Gastrocnemius medialis (tissue), 4 donors: ENCODE measurements at regions not wholly inside any gene's neighbourhood (a gene's known extent, or its start where the extent isn't known, plus 50 kb on each side); places are given as distances from the start of the nearest gene placed in this dataset.

Experiments
- ATAC-seq, 2 donors: fragments of 150-250 bp; one replicate each; pipeline ENCODE4 v1.9.1; 2016
- DNase-seq, 2 donors: peaks; one replicate each; pipeline ENCODE4 v3.0.0-alpha.2; 2019
- H3K27ac ChIP-seq, 4 donors: fragments of 200-600 bp; sonication (generic); 1 replicate in 1 of 4; 2 replicates in 3 of 4; pipeline ENCODE4 v1.5.1; 2016 to 2018; ENCODE audit warnings: mild to moderate bottlenecking in 2 of 4, moderate library complexity in 1 of 4
- H3K27me3 ChIP-seq, 3 donors: fragments of 200-600 bp; sonication (generic) in 2 of 3; 1 replicate in 1 of 3; 2 replicates in 2 of 3; pipeline versions ENCODE4 v1.5.1 to v1.6.0; 2016 to 2019; ENCODE audit warnings: mild to moderate bottlenecking in 1 of 3, moderate library complexity in 1 of 3
- H3K36me3 ChIP-seq, 2 donors: fragments of 200-600 bp; sonication (generic) in 1 of 2; one replicate each; pipeline ENCODE4 v1.5.1; 2017 to 2018
- H3K4me1 ChIP-seq, 2 donors: fragments of 200-600 bp; sonication (generic) in 1 of 2; one replicate each; pipeline ENCODE4 v1.5.1; 2016 to 2017; ENCODE audit warnings: mild to moderate bottlenecking in 2 of 2
- H3K4me3 ChIP-seq, 4 donors: fragments of 200-600 bp; sonication (generic) in 3 of 4; 1 replicate in 1 of 4; 2 replicates in 3 of 4; pipeline ENCODE4 v1.5.1; 2016 to 2019; ENCODE audit warnings: mild to moderate bottlenecking in 2 of 4
- H3K9me3 ChIP-seq, 3 donors: fragments of 200-600 bp; sonication (generic) in 2 of 3; 1 replicate in 1 of 3; 2 replicates in 2 of 3; pipeline ENCODE4 v1.5.1; 2016 to 2019
- POLR2A ChIP-seq, 2 donors: fragments of 450-650 bp; IDR thresholded peaks; one replicate each; pipeline ENCODE4 v1.6.1; 2017; ENCODE audit warnings: antibody characterized with exemption in 2 of 2, mild to moderate bottlenecking in 2 of 2, moderate library complexity in 2 of 2
- in situ Hi-C, 4 donors: fragments of 200-750 bp; cut with MboI; loops; one replicate each; pipeline versions ENCODE4 v1.15.0 to v1.8.0; 2017; ENCODE audit warnings: low sequenced_read_pairs in 4 of 4
- intact Hi-C: fragments of 100-400 bp; cut with DNase I; formaldehyde crosslinking; loops from one replicate; pipeline ENCODE4 v1.15.1; 2023; ENCODE audit warnings: low total_unique reads
- TF ChIP-seq, protein P1 (sequence below), 5 experiments: fragments of 450-650 bp in 3 of 5; fragments of 200-600 bp in 2 of 5; sonication (generic) in 2 of 5; IDR thresholded peaks in 4 of 5; conservative IDR thresholded peaks in 1 of 5; 1 replicate in 4 of 5; 2 replicates in 1 of 5; pipeline ENCODE4 v1.5.1; 2016 to 2019; ENCODE audit warnings: antibody characterized with exemption in 5 of 5, mild to moderate bottlenecking in 3 of 5, moderate library complexity in 3 of 5

DNA sequence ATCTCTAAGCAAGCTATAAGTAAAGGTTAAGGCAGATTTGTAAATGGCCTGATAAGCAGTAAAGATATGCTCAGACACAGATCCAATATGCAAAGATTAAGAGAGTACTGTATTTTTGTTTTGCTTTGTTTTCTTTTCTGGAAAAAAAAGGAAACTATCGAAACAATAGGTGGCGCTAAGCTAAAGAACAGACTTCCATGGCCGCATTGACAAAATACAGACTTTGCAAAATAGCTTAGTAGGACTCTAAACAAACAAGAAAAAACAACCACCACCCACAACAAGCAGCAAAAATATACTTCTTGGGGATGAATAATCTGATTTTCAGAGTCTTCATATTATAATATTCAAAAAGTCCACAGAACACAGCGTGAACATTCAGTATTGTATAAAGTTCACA lies 758.4 kb upstream of the ROBO1 start:
- H3K27me3 ChIP-seq, result no peaks in the 10 kb centered on the region
- H3K4me3 ChIP-seq, result no peak overlapping the region
- no peak overlapping the region for H3K27ac ChIP-seq
- no peak for DNase-seq
- no peak for ATAC-seq
- TF ChIP-seq, protein P1, sequence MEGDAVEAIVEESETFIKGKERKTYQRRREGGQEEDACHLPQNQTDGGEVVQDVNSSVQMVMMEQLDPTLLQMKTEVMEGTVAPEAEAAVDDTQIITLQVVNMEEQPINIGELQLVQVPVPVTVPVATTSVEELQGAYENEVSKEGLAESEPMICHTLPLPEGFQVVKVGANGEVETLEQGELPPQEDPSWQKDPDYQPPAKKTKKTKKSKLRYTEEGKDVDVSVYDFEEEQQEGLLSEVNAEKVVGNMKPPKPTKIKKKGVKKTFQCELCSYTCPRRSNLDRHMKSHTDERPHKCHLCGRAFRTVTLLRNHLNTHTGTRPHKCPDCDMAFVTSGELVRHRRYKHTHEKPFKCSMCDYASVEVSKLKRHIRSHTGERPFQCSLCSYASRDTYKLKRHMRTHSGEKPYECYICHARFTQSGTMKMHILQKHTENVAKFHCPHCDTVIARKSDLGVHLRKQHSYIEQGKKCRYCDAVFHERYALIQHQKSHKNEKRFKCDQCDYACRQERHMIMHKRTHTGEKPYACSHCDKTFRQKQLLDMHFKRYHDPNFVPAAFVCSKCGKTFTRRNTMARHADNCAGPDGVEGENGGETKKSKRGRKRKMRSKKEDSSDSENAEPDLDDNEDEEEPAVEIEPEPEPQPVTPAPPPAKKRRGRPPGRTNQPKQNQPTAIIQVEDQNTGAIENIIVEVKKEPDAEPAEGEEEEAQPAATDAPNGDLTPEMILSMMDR (IDR thresholded peaks at IDR 0.05 in 4 of 5, conservative IDR thresholded peaks at IDR 0.05 in 1 of 5), result no peak
- no peaks in the 10 kb centered on the region for H3K36me3 ChIP-seq
- intact Hi-C loops (no loop called here), in situ Hi-C loops (no loop called here)
- no peaks in the 10 kb centered on the region for H3K9me3 ChIP-seq
- H3K4me1 ChIP-seq, result no peaks in the 10 kb centered on the region

DNA sequence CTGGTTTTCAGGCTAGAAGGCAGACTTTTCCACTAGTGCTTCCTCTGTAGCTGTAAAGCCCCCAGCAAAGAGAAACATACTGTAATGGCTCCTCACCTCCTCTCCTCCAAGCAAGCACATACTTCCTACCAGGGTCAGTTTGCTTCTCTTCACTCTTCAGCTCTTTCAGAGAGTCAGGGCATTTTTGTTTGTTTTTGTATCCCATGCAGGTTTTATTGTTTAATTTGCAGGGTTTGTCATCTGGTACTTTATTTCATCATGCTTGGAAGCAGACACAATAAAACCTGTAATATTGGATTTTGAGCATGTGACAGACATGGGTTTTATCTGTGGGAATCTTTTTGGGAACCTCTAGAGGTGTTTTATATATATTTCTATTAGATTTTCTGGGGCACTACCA lies 753.3 kb upstream of the ROBO1 start:
- in situ Hi-C loops (no loop called here), intact Hi-C loops (no loop called here)
- Histone ChIP-seq H3K4me1 (no peaks in the 10 kb centered on the region), H3K36me3 (no peaks in the 10 kb centered on the region), H3K9me3 (no peaks in the 10 kb centered on the region), H3K27ac (no peak overlapping the region), H3K4me3 (no peak overlapping the region), H3K27me3 (no peaks in the 10 kb centered on the region)
- TF ChIP-seq, protein P1 (IDR thresholded peaks at IDR 0.05 in 4 of 5, conservative IDR thresholded peaks at IDR 0.05 in 1 of 5), result no peak
- no peak for TF ChIP-seq POLR2A (IDR thresholded peaks at IDR 0.05)
- DNase-seq (no peak), ATAC-seq (no peak)

DNA sequence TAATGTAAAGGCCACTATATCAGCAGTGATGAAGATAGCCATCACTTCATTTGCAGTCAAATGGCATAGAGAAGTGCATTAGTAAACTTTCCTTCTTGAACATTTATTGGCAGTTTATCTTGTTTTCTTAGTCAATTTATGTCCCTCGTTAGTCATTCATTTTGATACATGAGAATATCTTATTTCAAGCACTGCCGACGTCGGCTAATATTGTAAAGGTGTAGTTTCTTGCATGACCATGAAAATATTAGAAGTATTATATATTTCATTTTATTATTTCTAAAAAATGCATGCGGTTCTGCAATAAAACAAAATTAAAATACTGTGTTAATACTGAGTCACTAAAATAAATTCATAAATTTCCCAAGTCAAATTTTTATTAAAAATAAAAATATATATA lies 751.6 kb upstream of the ROBO1 start:
- intact Hi-C loops, result no loop called here
- TF ChIP-seq POLR2A (IDR thresholded peaks at IDR 0.05), result no peak
- TF ChIP-seq, protein P1 (IDR thresholded peaks at IDR 0.05 in 4 of 5, conservative IDR thresholded peaks at IDR 0.05 in 1 of 5), result no peak
- no peaks in the 10 kb centered on the region for H3K36me3 ChIP-seq
- no peak overlapping the region for H3K27ac ChIP-seq
- ATAC-seq (no peak), DNase-seq (no peak)
- H3K27me3 ChIP-seq, result no peaks in the 10 kb centered on the region
- no peak overlapping the region for H3K4me3 ChIP-seq
- in situ Hi-C loops, result no loop called here
- H3K9me3 ChIP-seq, result no peaks in the 10 kb centered on the region
- H3K4me1 ChIP-seq, result no peaks in the 10 kb centered on the region

DNA sequence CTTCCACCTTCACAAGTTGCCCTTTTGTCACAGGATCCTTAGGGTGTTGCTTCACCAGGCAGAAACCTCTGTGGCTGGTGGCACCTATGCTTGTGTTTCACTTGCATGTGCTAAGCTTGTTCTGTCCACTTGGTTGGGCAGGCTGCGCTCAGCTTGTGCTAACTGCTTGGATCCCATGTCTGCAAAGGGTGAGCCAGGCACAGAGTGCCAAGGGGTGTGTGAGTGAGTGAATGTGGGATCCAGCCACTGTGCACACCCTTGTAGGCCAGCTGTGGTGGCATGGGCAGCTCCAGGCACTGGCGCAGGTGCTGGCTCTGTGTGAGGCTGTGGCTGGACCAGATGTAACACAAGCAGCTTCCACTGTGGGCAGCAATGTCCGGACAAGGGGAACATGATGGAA lies 728.7 kb upstream of the ROBO1 start:
- H3K4me3 ChIP-seq, result no peak overlapping the region
- no peaks in the 10 kb centered on the region for H3K4me1 ChIP-seq
- no peak for ATAC-seq
- no peak for TF ChIP-seq POLR2A (IDR thresholded peaks at IDR 0.05)
- TF ChIP-seq, protein P1 (IDR thresholded peaks at IDR 0.05 in 4 of 5, conservative IDR thresholded peaks at IDR 0.05 in 1 of 5), result no peak
- H3K36me3 ChIP-seq, result no peaks in the 10 kb centered on the region
- intact Hi-C loops, result no loop called here
- H3K9me3 ChIP-seq, result no peaks in the 10 kb centered on the region
- H3K27ac ChIP-seq, result no peak overlapping the region
- in situ Hi-C loops, result no loop called here
- no peaks in the 10 kb centered on the region for H3K27me3 ChIP-seq
- no peak for DNase-seq

DNA sequence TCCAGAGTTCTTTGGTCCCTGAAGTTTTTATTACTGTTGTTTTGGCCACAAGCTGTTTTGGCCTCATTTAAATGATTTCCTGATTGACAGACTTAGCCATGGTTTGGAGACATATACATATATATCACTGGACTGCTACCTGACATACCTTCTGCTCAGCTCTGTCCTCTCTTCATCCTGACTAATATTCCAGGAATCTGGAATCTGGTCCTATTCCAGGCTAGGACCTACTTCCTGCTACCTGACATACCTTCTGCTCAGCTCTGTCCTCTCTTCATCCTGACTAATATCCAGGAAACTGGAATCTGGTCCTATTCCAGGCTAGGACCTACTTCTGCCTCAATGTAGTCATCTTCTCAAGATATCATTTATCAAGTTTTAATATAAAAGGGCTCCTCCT lies 724.4 kb upstream of the ROBO1 start:
- Histone ChIP-seq H3K36me3 (no peaks in the 10 kb centered on the region), H3K27me3 (no peaks in the 10 kb centered on the region), H3K4me1 (no peaks in the 10 kb centered on the region), H3K27ac (no peak overlapping the region), H3K9me3 (no peaks in the 10 kb centered on the region), H3K4me3 (no peak overlapping the region)
- DNase-seq (no peak), ATAC-seq (no peak)
- in situ Hi-C loops, result no loop called here
- TF ChIP-seq POLR2A (IDR thresholded peaks at IDR 0.05), result no peak
- TF ChIP-seq, protein P1 (IDR thresholded peaks at IDR 0.05 in 4 of 5, conservative IDR thresholded peaks at IDR 0.05 in 1 of 5), result no peak
- intact Hi-C loops, result no loop called here
